OCI-LY1 (cell line): ENCODE measurements at regions not wholly inside any gene's neighbourhood (a gene's known extent, or its start where the extent isn't known, plus 50 kb on each side); places are given as distances from the start of the nearest gene placed in this dataset.

Source experiments
- H2AFZ ChIP-seq: fragments of 200-600 bp; sonication (generic), shearing (Covaris generic); 2 replicates; pipeline ENCODE4 v1.6.0; 2014; ENCODE audit warnings: antibody characterized with exemption, mild to moderate bottlenecking, low read length
- H3F3A ChIP-seq: fragments of 200-600 bp; sonication (generic), shearing (Covaris generic); 2 replicates; pipeline ENCODE4 v1.6.0; 2014; ENCODE audit warnings: mild to moderate bottlenecking, antibody characterized with exemption, low read length, moderate library complexity; ENCODE audit not compliant: insufficient read depth
- H3K27ac ChIP-seq: fragments of 200-600 bp; sonication (generic); 2 replicates; pipeline ENCODE4 v1.5.1; 2014; ENCODE audit warnings: low read length, mixed run types, mild to moderate bottlenecking, low read depth; ENCODE audit not compliant: poor library complexity, severe bottlenecking
- H3K27me3 ChIP-seq: fragments of 200-600 bp; sonication (generic); 2 replicates; pipeline ENCODE4 v1.6.0; 2014; ENCODE audit warnings: antibody characterized with exemption, mild to moderate bottlenecking, low read length, moderate library complexity; ENCODE audit not compliant: insufficient read depth
- H3K36me3 ChIP-seq: fragments of 200-600 bp; sonication (generic); 2 replicates; pipeline ENCODE4 v1.6.1; 2014; ENCODE audit warnings: mild to moderate bottlenecking, antibody characterized with exemption, low read length, moderate library complexity, mixed read lengths; ENCODE audit not compliant: insufficient read depth
- H3K4me1 ChIP-seq: fragments of 200-600 bp; sonication (generic); 2 replicates; pipeline ENCODE4 v1.5.1; 2014; ENCODE audit warnings: mild to moderate bottlenecking, low read length, moderate library complexity; ENCODE audit not compliant: insufficient read depth, severe bottlenecking
- H3K4me2 ChIP-seq: fragments of 200-600 bp; sonication (generic), shearing (Covaris generic); 2 replicates; pipeline ENCODE4 v1.6.1; 2014; ENCODE audit warnings: low read length
- H3K4me3 ChIP-seq: fragments of 200-600 bp; sonication (generic); 2 replicates; pipeline ENCODE4 v1.5.1; 2014; ENCODE audit warnings: low read length, low read depth, mild to moderate bottlenecking, mixed read lengths; ENCODE audit not compliant: poor library complexity, severe bottlenecking
- H3K79me2 ChIP-seq: fragments of 200-600 bp; shearing (Covaris generic); 2 replicates; pipeline ENCODE4 v1.6.1; 2016; ENCODE audit warnings: mixed run types, low read length, mixed read lengths; ENCODE audit not compliant: insufficient read depth
- H3K9ac ChIP-seq: fragments of 200-600 bp; sonication (generic), shearing (Covaris generic); 2 replicates; pipeline ENCODE4 v1.6.1; 2014; ENCODE audit warnings: mild to moderate bottlenecking, low read length, mixed read lengths
- H3K9me2 ChIP-seq: fragments of 200-600 bp; sonication (generic), shearing (Covaris generic); 2 replicates; pipeline ENCODE4 v1.6.1; 2014; ENCODE audit warnings: low read depth, mild to moderate bottlenecking, low read length, mixed read lengths
- H3K9me3 ChIP-seq: fragments of 200-600 bp; shearing (Covaris generic); 2 replicates; pipeline ENCODE4 v1.6.1; 2014; ENCODE audit warnings: low read length, mixed read lengths
- H4K20me1 ChIP-seq: fragments of 200-600 bp; sonication (generic), shearing (Covaris generic); 2 replicates; pipeline ENCODE4 v1.6.0; 2016; ENCODE audit warnings: mild to moderate bottlenecking, low read length; ENCODE audit not compliant: insufficient read depth
- CTCF ChIP-seq: fragments of 200-600 bp; sonication (generic), shearing (Covaris generic); IDR thresholded peaks from 2 replicates; pipeline ENCODE4 v1.5.1; 2017; ENCODE audit warnings: mild to moderate bottlenecking, antibody characterized with exemption, low read length, moderate library complexity, mixed read lengths
- EZH2 ChIP-seq: fragments of 200-600 bp; sonication (generic), shearing (Covaris generic); IDR thresholded peaks from 2 replicates; pipeline ENCODE4 v1.8.0; 2017; ENCODE audit warnings: borderline replicate concordance, mixed run types, mild to moderate bottlenecking, antibody characterized with exemption, low read length, moderate library complexity, mixed read lengths

- TF ChIP-seq CTCF (no peak), EZH2 (no peak)
- no peak overlapping the region for H3K27ac ChIP-seq
- no peak overlapping the region for H2AFZ ChIP-seq
Measured at GRCh38 chr6:121020656-121021055, 313.6 kb downstream of the TBC1D32 start.

GRCh38 chr6:121008553-121008952 lies 325.7 kb downstream of the TBC1D32 start:
- Histone ChIP-seq H3K27me3 (no peaks in the 10 kb centered on the region), H3F3A (no peaks in the 10 kb centered on the region), H4K20me1 (no peaks in the 10 kb centered on the region), H3K36me3 (no peaks in the 10 kb centered on the region), H3K9me3 (no peaks in the 10 kb centered on the region), H3K9me2 (no peaks in the 10 kb centered on the region), H3K4me3 (no peak overlapping the region), H3K79me2 (no peaks in the 10 kb centered on the region), H3K9ac (no peak overlapping the region), H2AFZ (no peak overlapping the region), H3K27ac (no peak overlapping the region), H3K4me1 (no peaks in the 10 kb centered on the region), H3K4me2 (no peak overlapping the region)
- no peak for TF ChIP-seq EZH2
- TF ChIP-seq CTCF = no peak

More at GRCh38 chr6:121020656-121021055, 313.6 kb downstream of the TBC1D32 start:
- H3K9me3 ChIP-seq = no peaks in the 10 kb centered on the region
- H3K4me1 ChIP-seq = no peaks in the 10 kb centered on the region
- no peaks in the 10 kb centered on the region for H3K27me3 ChIP-seq
- H4K20me1 ChIP-seq = no peaks in the 10 kb centered on the region
- H3K36me3 ChIP-seq = no peaks in the 10 kb centered on the region
- H3K4me2 ChIP-seq = no peak overlapping the region
- no peak overlapping the region for H3K9ac ChIP-seq
- no peaks in the 10 kb centered on the region for H3K9me2 ChIP-seq
- no peak overlapping the region for H3K4me3 ChIP-seq
- H3F3A ChIP-seq = no peaks in the 10 kb centered on the region
- H3K79me2 ChIP-seq = no peaks in the 10 kb centered on the region

- Histone ChIP-seq H3K4me2 (no peak overlapping the region), H3K79me2 (no peaks in the 10 kb centered on the region)
Measured at GRCh38 chr6:121006024-121006423, 328.3 kb downstream of the TBC1D32 start.

More at GRCh38 chr6:121006024-121006423, 328.3 kb downstream of the TBC1D32 start:
- no peaks in the 10 kb centered on the region for H3K9me3 ChIP-seq
- no peaks in the 10 kb centered on the region for H3F3A ChIP-seq
- no peak overlapping the region for H2AFZ ChIP-seq
- H3K4me1 ChIP-seq = no peaks in the 10 kb centered on the region
- H3K27me3 ChIP-seq = no peaks in the 10 kb centered on the region
- no peaks in the 10 kb centered on the region for H3K9me2 ChIP-seq
- no peak overlapping the region for H3K27ac ChIP-seq
- TF ChIP-seq EZH2 (no peak), CTCF (no peak)
- no peaks in the 10 kb centered on the region for H3K36me3 ChIP-seq
- no peak overlapping the region for H3K9ac ChIP-seq
- no peaks in the 10 kb centered on the region for H4K20me1 ChIP-seq
- H3K4me3 ChIP-seq = no peak overlapping the region
